HG03442 (cell line): ENCODE measurements at regions not wholly inside any gene's neighbourhood (a gene's known extent, or its start where the extent isn't known, plus 50 kb on each side); places are given as distances from the start of the nearest gene placed in this dataset.

Experiments
- ATAC-seq: cut with Tn5 transposase; IDR thresholded peaks from one replicate; pipeline ENCODE4 v1.9.1; 2021; ENCODE audit warnings: mild to moderate bottlenecking, moderate library complexity; ENCODE audit not compliant: unreplicated experiment

DNA sequence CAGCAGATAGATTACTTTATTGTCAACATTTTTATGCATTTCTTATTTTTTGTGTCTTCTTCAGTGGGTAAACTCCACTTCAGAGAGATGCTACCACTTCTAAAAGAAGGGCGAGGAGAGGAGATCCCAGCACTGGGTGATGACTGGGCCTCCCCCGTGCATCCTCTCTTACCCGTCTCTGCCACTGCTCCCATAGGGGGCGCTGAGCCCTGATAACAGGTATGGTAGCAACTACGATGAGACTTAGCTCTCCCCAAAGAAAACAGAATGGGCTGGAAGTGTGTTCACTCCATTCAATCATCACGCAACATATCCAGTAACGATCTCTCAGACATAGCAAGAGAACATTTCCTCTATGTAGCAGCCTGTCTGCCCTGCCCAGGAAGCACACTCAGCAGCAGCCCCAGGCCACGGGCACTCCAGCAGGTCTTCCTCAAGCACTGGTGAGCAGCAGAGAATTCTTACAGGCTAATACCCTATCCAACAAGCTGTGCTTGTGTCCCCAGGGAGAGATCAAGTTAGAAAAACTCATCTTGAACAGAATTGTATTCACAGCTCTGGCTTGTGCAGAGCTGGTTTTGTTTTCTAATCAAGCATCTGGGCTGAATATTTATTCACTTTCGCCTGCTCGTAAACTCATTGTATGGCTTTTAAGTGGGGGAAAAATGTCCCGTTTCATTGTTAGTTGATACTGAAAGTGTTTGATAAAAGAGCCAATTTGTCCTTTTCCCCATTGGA is 533.1 kb upstream of the CDH4 start:
- no peak for ATAC-seq

DNA sequence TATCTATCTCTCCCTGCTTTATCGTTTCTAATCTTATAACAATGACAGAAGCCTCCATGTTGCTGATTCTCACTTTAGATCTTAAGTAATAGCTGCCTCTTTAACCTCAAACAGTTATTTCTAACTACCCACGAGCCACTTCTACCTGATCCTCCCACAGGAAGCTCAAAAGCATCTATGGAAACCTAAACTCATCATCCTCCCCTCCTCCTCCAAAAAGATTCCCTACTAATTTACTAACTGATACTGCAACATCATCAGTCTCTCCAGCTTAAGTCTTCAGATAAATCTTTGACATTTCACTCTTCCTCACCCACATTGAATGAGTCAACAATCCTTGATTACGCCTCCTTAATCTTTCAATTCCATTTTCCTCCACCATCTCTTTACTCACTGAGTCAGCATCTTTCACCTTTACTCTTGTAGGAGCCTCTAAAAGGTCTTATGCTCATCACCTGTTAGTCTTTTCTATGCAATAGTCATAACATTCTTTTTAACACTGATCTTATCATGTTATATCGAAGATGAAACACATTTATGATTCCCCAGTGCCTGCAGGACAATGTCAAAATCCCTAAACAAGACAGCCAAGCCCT is 526.7 kb upstream of the CDH4 start:
- ATAC-seq, result no peak

DNA sequence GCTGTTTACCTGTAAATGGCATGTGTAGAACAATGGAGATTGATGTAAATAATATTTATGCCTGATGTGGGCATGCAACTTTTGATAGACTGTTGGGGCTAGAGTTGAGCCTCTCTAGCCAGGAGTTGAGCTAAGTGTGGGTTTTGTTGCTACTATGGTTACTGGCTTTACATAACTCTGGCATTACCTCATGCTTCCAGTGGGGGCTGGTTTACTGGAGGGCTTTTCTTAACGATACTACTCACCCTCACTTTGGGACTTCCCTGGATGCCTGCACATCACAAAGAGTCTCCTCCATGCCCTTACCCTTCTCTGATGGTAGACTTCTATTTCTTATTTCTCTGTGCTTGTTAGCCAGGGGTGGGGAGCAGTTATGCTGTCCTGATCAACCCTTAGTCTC is 524.6 kb upstream of the CDH4 start:
- no peak for ATAC-seq

DNA sequence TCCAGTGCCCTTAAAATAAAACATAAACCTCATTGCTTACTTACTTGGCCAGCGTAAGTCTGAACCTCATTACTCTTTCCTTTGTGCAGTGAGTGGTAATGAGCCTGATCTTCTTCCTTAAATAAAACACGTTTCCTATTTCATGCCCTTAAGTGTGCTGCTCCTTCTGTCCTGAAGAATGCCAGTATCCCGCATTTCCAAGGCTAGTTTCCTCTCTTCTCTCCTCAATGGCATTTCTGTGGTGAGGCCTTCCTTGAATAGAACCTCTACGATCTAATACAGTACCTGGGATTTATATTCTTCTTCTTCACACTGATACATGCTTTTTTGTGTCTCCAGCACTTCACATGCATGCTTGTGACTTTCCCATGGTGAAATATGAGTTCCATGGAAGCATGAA is 523.4 kb upstream of the CDH4 start:
- no peak for ATAC-seq

DNA sequence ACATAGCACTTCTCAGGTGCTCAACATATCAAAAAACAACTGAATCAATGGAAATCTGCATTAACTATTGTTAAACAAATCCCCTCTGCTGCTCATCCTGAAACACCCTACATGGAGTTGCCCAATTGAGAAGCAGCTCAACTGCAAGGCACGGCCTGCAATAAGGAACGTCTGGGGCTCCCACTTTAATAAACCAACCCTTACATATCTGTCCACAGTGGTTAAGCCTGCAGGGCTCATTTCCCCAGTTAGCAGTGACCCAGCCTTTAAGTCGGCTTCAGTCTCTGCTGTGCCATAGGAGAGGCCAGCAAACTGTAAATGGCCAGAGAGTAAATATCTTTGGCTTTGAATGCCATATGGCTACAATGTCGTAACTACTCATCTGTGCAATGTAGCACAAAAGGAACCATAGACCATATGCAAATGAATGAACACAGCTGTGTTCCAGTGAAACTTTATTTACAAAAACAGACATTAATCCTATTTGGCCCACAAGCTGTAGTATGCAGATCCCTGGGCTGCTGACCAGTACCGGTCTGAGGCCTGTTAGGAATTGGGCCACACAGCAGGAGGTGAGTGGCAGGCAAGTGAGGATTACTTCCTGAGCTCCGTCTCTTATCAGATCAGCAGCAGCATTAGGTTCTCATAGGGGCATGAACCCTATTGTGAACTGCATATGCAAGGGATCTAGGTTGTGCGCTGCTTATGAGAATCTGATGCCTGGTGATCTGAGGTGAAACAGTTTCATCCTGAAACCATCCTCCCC is 522.7 kb upstream of the CDH4 start:
- no peak for ATAC-seq

DNA sequence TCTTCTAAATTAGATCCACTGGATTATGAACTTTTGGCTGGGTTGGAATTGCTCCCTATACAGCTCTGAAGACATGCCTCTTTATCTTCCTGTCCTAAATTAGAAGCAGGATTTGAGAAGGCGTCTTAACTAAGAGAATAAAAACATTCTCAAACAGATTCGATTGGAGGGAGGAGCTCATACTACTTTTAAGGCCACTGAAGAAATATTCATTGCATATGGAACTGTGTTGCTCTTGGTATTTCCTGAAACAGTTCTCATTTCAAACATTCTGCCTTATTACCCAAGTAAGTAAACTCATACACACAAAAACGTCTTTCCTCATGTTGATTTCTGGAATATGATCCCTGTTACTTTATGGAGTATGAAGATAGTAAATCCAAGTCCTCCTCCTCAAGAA is 519.7 kb upstream of the CDH4 start:
- no peak for ATAC-seq

DNA sequence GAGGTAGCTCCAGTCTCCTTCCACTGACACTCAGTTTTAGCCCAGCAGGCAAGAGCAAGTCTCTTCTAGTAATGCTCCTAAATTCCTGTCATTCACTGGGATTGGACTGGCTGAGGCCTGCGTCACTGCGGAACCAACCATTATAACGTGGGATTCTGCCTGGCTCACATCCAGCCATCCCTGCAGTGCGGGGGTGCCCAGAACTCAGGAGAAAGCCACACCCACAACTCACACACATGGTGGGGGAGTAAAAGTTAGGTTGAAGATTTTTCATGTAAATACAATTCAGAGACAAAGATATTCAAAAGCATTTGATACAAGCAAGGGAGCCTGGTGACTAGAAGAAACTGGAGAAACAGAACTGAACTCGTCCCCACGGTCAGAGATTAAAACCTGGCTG is 504.0 kb upstream of the CDH4 start:
- no peak for ATAC-seq

DNA sequence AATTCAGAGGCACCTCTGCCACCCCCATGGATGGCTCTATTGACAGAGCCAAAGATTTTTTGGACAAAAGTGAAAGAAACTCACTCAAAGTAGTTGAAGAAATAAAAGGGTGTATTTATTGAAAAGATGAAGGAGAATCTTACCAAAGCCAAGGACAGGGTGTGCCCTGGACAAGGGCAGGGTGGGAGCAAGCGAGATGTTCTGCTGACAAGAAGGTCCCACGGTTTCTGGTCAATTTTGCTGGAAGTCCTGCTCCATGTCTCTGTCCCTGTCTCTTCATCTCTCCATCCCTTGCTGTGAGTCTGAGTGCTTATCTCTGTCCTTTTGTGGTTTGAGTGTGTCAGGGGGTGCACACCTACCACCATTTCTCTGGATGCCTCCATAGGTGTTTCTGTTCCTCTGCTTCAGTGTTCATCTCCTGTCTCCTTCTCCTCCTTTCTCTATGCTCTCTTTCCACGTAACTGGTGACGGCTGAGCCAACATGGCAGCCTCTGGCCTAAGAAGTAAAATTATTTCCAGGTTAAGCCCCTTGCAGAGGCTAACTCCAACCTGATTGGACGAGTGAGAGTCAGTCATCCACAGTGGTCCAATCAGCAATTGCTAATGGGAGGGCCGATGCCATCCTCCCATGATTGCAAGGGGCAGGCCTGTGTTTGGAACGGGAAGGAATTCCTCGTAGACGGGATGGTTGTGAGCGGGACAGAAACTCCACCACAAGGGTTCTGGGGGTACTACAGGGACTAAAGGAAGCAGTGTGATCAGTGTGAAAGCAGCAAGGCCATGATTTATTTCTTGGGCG is 502.1 kb upstream of the CDH4 start:
- ATAC-seq, result no peak

DNA sequence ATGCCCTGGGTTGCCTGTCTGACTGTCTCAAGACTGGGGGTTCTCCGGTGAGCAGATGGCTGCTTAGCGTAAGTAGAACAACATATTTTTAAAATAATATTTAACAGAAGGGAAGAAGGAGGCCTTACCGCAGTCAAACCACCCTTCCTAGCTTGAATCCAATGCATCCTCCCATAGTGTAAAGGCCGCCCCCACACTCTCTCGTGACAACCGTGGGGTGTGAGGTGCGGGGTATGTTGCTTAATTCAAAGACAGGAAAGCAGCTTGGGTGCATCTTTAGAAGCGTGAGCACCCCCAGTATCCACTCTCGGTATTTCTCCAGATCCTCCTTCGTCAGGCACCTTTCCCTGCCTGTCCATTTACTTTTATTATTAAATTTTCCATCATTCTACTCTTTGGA is 501.2 kb upstream of the CDH4 start:
- ATAC-seq, result no peak

DNA sequence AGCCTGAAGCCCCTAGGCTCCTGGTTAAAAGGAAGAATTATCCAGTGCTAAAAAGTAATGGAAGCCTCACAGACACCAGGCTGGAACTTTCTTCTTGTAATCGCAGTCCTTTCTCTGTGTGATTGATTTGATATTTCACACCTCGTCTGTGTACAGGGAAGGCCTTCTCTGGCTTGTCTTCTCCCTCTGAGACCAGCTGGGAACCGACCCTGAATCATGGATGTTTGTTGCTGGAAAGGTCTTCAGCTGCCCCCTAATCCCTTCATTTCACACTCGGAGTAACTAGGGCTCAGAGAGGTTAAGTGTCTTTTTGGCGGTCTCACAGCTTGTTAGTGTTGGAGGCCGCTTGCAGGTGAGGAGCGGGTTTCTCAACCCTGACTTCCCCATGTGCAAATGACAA is 500.2 kb upstream of the CDH4 start:
- no peak for ATAC-seq

DNA sequence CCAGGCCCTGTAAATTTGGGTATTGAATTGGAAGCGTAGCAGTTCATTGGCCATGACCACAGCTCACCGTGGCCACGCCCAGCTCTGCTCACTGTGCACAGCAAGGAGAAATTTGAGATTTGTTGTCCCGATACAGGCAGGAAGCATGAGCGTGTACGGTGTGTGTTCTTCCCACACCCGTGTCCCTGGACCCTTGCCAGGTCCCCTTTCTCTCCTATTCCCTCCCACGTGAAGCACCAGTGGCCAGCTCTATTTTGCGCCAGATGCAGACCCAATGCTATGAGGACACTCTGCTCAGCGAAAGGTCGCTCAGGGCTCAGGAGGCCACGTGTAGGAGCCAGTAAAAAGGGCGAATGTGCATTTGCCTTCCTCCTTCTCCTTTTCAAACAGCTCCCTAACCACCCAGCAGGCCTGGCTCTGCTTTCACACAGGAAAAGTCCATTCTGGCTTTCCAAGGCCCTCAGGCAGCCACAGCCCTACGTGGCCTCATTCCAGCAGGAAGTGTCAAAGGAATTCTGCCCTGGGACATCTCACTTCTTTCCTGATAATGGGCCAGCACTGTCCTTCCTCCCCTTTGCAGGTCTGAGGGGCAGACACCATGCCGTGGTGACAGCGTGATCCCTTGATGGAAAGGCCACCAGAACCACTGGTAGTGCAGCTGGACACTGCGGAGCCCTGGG is 499.2 kb upstream of the CDH4 start:
- no peak for ATAC-seq

DNA sequence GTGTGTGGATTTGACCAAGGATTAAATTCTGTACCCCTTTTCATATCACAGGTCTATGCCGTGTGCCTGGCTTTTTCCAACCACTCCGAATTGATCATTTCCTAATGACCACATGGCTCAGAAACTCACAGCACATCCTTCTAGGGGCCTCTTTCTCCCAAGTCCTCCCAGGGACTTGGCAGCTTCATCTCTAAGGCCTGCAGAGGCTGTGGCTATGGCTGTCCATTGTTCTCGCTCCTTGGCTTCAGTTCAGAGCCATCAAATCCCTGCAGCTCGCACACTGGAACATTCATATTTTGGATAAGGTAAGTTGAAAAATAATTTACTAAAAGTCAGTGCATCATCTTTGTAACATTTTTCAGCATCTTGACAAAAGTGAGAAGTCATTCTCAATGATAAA is 497.2 kb upstream of the CDH4 start:
- no peak for ATAC-seq

DNA sequence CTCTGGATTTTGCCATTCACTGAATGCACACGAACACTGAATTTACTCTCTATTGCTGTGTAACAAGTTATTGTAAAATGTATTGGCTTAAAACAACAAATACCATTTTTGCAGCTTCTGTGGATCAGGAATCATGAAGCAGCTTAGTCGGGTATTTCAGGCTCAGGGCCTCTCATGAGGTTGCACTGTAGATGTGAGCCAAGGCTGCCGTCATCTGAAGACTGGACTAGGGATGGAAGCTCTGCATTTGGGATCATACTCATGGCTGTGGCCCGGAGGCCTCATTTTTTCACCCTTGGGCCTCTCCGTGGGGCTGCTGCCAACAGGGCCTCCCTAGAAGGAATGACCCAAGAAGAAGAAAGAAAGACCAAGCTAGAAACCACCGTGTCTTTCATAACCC is 492.4 kb upstream of the CDH4 start:
- ATAC-seq, result no peak

DNA sequence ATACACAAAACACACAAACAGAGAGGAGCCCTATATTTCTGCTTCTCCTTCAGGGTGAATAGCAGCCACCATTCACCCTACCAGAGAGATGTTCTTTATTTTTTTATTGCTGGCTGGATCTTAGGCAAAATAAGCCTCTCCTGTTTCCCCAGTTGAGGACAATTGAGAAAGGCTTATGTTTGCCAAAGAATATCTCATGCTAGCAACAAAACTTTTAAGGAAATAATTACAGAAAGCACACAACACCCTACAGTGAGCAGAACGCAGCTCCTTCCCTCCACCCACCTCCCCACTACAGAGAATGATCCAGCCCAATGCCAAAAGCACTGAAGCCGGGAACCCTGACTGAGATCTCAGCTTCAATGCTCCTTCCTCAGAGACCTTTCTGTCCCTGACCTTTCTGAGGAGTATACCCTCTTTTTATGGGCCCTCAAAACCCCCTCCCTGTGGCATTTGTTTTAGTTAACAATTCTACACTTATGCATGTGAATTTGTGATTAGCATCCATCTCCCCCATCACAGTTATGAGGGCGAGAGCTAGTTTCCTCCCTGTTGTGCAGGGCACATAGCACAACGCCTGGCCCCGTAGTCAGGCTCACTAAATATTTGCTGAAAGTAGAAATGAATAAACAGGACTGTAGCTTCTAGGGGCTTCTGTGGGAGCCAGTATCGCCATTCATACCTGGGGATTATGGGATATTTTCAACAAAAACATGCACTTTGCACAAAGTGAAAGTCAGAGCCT is 491.6 kb upstream of the CDH4 start:
- no peak for ATAC-seq

DNA sequence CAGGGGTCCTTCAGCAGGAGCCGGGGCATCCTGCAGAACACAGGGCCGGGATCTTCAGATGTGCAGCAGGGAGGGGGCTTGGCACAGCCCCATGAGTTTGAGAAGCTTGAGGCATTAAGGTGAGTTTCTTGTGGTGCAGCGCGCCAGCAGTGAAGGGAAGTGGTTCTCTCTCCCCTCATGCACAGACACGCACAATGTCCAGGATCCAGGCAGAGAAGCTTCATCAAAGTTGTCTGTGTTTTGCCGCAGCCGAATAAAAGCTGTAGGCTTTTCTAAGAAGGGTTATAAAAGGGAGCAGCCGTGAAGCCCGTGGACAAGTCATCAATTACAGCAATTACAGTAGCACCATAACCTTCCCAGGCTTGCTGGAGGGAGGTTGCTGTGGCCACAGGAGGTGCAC is 491.0 kb upstream of the CDH4 start:
- ATAC-seq, result no peak

DNA sequence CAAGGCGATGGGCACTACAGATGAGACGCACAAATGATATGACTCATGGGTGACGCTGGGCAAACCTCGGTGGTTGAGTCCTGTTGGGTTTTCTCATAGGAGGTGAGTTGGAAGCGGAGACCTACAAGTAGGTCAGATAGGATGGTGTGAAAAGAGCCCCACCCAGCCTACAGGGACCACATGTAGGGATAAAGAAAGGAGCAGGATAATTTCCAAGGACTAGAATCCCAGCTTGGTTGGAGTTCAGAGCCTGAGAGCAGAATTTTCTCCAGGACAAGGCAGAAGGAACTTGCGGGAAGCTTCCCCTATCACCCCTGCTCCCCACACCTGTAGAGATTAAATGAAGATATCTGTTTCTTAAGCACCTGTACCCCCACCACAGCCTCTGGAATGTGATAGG is 489.7 kb upstream of the CDH4 start:
- no peak for ATAC-seq

DNA sequence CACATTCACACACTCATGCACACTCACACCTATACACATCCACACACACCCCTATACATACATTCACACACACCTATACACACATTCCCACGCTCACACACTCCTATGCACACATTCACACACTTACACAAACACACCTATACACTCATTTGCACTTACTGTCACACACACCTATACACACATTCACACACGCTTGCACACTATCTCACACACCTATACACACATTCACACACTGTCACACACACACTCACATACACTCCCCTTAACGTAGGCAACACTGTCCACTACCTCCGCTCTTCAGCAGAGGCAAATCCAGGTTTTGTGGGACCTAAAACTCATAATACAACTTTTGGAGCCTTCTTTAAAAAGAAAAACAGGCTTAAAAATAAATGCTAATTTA is 487.7 kb upstream of the CDH4 start:
- ATAC-seq, result no peak

DNA sequence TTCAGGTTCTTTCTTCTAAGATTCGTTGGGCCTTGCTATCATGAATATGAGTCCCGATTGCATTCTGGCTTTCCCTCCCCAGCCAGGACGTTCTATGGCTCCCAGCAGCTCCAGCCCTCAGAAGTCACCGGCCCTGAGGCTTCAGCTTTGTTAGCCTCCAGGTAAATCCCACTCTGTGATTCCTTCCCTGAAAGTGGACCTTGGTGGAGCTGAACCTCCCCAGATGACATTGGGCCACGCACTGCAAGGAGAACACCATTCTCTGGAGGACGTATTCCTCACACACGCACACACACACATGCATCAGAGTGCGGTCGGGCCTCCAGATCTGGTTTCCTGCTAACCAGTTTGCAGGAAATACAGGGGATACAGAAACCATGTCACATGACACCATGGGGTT is 487.3 kb upstream of the CDH4 start:
- ATAC-seq, result no peak

DNA sequence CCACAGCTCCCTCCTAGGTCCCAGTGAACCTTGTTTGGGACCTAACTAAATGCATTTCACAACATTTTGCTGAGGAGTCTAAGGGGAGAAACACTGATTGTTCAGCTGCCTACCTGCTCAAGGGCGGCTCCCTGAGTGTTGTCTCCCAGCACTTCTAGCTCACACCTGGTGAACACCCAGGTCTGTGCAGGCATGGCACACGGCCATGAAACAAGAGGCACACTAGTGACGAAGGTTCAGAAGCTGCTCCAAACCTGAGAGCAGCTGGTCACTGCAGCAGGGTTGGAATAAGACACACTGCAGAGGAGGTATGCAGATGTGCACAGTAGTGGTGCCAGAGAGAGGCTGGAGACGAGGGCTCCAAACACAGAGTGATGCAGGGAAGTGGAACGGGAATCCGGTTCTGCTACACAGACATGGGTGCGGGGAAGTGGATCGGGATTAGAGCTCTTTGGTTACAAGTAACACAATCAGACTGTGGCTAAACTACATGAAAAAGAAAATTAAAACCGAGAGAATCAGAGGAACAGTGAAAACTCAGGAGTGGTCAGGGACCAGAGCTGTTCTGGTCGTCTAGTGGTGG is 486.1 kb upstream of the CDH4 start:
- ATAC-seq, result no peak

DNA sequence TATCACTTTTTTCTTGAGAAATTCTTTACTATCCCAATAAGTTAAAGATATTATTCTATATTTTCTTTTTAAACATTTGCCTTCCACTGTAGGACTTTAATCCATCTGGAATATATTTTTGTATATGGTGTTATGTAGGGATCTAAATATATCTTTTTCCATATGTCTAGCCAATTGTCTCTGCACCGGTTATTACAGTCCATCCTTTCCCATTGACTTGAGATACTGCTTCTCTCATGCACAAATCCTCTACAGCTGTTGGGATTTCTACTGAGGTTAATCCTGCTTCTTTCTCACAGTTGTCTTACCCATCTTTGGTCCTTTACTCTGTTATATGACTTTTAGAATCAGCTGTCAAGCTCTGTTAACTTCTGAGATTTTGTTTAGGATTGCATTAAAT is 483.8 kb upstream of the CDH4 start:
- ATAC-seq, result no peak
